ENCODE measurements at regions not wholly inside any gene's neighbourhood (a gene's known extent, or its start where the extent isn't known, plus 50 kb on each side); places are given as distances from the start of the nearest gene placed in this dataset.

GRCh38 chr2:123468071-123468470 is 557.0 kb upstream of the CNTNAP5 start (continued):
- TF ChIP-seq, protein P1, sequence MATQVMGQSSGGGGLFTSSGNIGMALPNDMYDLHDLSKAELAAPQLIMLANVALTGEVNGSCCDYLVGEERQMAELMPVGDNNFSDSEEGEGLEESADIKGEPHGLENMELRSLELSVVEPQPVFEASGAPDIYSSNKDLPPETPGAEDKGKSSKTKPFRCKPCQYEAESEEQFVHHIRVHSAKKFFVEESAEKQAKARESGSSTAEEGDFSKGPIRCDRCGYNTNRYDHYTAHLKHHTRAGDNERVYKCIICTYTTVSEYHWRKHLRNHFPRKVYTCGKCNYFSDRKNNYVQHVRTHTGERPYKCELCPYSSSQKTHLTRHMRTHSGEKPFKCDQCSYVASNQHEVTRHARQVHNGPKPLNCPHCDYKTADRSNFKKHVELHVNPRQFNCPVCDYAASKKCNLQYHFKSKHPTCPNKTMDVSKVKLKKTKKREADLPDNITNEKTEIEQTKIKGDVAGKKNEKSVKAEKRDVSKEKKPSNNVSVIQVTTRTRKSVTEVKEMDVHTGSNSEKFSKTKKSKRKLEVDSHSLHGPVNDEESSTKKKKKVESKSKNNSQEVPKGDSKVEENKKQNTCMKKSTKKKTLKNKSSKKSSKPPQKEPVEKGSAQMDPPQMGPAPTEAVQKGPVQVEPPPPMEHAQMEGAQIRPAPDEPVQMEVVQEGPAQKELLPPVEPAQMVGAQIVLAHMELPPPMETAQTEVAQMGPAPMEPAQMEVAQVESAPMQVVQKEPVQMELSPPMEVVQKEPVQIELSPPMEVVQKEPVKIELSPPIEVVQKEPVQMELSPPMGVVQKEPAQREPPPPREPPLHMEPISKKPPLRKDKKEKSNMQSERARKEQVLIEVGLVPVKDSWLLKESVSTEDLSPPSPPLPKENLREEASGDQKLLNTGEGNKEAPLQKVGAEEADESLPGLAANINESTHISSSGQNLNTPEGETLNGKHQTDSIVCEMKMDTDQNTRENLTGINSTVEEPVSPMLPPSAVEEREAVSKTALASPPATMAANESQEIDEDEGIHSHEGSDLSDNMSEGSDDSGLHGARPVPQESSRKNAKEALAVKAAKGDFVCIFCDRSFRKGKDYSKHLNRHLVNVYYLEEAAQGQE (IDR thresholded peaks at IDR 0.05) = no peak
- no peak for TF ChIP-seq PBX3 (IDR thresholded peaks at IDR 0.05)
- no peak for TF ChIP-seq EHF (CRISPR knock-in tag; IDR thresholded peaks at IDR 0.05)

GRCh38 chr2:123481406-123481805 is 543.7 kb upstream of the CNTNAP5 start:
- Histone ChIP-seq H3K9me3 (no peaks in the 10 kb centered on the region), H3K4me1 (no peaks in the 10 kb centered on the region), H3K4me3 (no peak overlapping the region), H3K27ac (no peak overlapping the region), H3K4me2 (no peak overlapping the region)
- no peak for TF ChIP-seq FOSB (CRISPR knock-in tag; IDR thresholded peaks at IDR 0.05)
- no peak for TF ChIP-seq HOXA7 (CRISPR knock-in tag; IDR thresholded peaks at IDR 0.05)
- TF ChIP-seq ZSCAN20 (CRISPR knock-in tag; IDR thresholded peaks at IDR 0.05) = no peak
- no peak for TF ChIP-seq CHD4 (IDR thresholded peaks at IDR 0.05; ENCODE audit: borderline replicate concordance)
- no peak for TF ChIP-seq ESRRA (IDR thresholded peaks at IDR 0.05; ENCODE audit: borderline replicate concordance, low read length)
- TF ChIP-seq TP53 (CRISPR knock-in tag; IDR thresholded peaks at IDR 0.05) = no peak
- TF ChIP-seq GATA3 (IDR thresholded peaks at IDR 0.05; ENCODE audit: borderline replicate concordance) = no peak
- TF ChIP-seq, protein P2, sequence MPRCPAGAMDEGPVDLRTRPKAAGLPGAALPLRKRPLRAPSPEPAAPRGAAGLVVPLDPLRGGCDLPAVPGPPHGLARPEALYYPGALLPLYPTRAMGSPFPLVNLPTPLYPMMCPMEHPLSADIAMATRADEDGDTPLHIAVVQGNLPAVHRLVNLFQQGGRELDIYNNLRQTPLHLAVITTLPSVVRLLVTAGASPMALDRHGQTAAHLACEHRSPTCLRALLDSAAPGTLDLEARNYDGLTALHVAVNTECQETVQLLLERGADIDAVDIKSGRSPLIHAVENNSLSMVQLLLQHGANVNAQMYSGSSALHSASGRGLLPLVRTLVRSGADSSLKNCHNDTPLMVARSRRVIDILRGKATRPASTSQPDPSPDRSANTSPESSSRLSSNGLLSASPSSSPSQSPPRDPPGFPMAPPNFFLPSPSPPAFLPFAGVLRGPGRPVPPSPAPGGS (IDR thresholded peaks at IDR 0.05) = no peak
- no peak for TF ChIP-seq CBX8 (IDR thresholded peaks at IDR 0.05)
- TF ChIP-seq, protein P3, sequence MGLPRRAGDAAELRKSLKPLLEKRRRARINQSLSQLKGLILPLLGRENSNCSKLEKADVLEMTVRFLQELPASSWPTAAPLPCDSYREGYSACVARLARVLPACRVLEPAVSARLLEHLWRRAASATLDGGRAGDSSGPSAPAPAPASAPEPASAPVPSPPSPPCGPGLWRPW (IDR thresholded peaks at IDR 0.05) = no peak
- no peak for TF ChIP-seq POLR2A (IDR thresholded peaks at IDR 0.05; ENCODE audit: low read length)
- no peak for TF ChIP-seq FOXS1 (CRISPR knock-in tag; IDR thresholded peaks at IDR 0.05)
- no peak for TF ChIP-seq ELK1 (IDR thresholded peaks at IDR 0.05; ENCODE audit: low read depth, low read length)
- no peak for TF ChIP-seq HOXB5 (CRISPR knock-in tag; IDR thresholded peaks at IDR 0.05)
- no peak for TF ChIP-seq HMGXB4 (CRISPR knock-in tag; IDR thresholded peaks at IDR 0.05; ENCODE audit: borderline replicate concordance)
- TF ChIP-seq POLR2AphosphoS2 (conservative IDR thresholded peaks at IDR 0.05; ENCODE audit: low read length) = no peak
- TF ChIP-seq MYC (IDR thresholded peaks at IDR 0.05; ENCODE audit: borderline replicate concordance, low read length) = no peak
- CTCF ChIA-PET = no interaction called here
- POLR2A ChIA-PET = no interaction called here
- DNase-seq (ENCODE audit: low read depth in 1 of 2, low spot score in 1 of 2) (no peak), FAIRE-seq (no peak), ATAC-seq (no peak)
- WGBS (ENCODE audit: missing lambda C conversion rate) = 1% methylated on average over 3 of the region's 3 CpGs
